ENCODE measurements at regions not wholly inside any gene's neighbourhood (a gene's known extent, or its start where the extent isn't known, plus 50 kb on each side); places are given as distances from the start of the nearest gene placed in this dataset.

GRCh38 chr1:83086346-83086745 lies 912.6 kb downstream of the TTLL7 start:
- no peak overlapping the region for H3K27ac ChIP-seq
- no peaks in the 10 kb centered on the region for H3K9me3 ChIP-seq
- H3K36me3 ChIP-seq = no peaks in the 10 kb centered on the region
- TF ChIP-seq POLR2A (IDR thresholded peaks at IDR 0.05) (no peak), CTCF (IDR thresholded peaks at IDR 0.05) (no peak)
- no peaks in the 10 kb centered on the region for H3K4me1 ChIP-seq
- no peak overlapping the region for H3K4me3 ChIP-seq
- intact Hi-C loops (cut with DNase I; ENCODE audit: low total_unique reads) = no loop called here
- H3K27me3 ChIP-seq = no peaks in the 10 kb centered on the region
- DNase-seq = no peak

GRCh38 chr1:83083589-83084224 lies 915.2 kb downstream of the TTLL7 start:
- TF ChIP-seq POLR2A (IDR thresholded peaks at IDR 0.05) = no peak
- no peak for TF ChIP-seq CTCF (IDR thresholded peaks at IDR 0.05)
- no peak for DNase-seq
- H3K4me3 ChIP-seq = no peak overlapping the region
- intact Hi-C loops (cut with DNase I; ENCODE audit: low total_unique reads) = no loop called here
- no peaks in the 10 kb centered on the region for H3K4me1 ChIP-seq
- no peaks in the 10 kb centered on the region for H3K27me3 ChIP-seq
- no peak overlapping the region for H3K27ac ChIP-seq
- H3K9me3 ChIP-seq = no peaks in the 10 kb centered on the region
- no peaks in the 10 kb centered on the region for H3K36me3 ChIP-seq

- DNase-seq = no peak
- H3K27me3 ChIP-seq = no peaks in the 10 kb centered on the region
- intact Hi-C loops (cut with DNase I; ENCODE audit: low total_unique reads) = no loop called here
- TF ChIP-seq CTCF (IDR thresholded peaks at IDR 0.05) (no peak), POLR2A (IDR thresholded peaks at IDR 0.05) (no peak)
- no peak overlapping the region for H3K27ac ChIP-seq
- H3K4me3 ChIP-seq = no peak overlapping the region
- H3K9me3 ChIP-seq = no peaks in the 10 kb centered on the region
- no peaks in the 10 kb centered on the region for H3K36me3 ChIP-seq
- no peaks in the 10 kb centered on the region for H3K4me1 ChIP-seq
These were observed 921.5 kb downstream of the TTLL7 start for GRCh38 chr1:83077411-83077810.

- H3K4me3 ChIP-seq = no peak overlapping the region
- H3K4me1 ChIP-seq = no peaks in the 10 kb centered on the region
- H3K27ac ChIP-seq = no peak overlapping the region
- TF ChIP-seq CTCF (IDR thresholded peaks at IDR 0.05) (no peak), POLR2A (IDR thresholded peaks at IDR 0.05) (no peak)
- intact Hi-C loops (cut with DNase I; ENCODE audit: low total_unique reads) = no loop called here
- H3K36me3 ChIP-seq = no peaks in the 10 kb centered on the region
- no peaks in the 10 kb centered on the region for H3K27me3 ChIP-seq
- no peaks in the 10 kb centered on the region for H3K9me3 ChIP-seq
- no peak for DNase-seq
These were observed 923.8 kb downstream of the TTLL7 start for GRCh38 chr1:83075107-83075506.

- Histone ChIP-seq H3K36me3 (no peaks in the 10 kb centered on the region), H3K9me3 (no peaks in the 10 kb centered on the region), H3K27me3 (no peaks in the 10 kb centered on the region), H3K4me3 (no peak overlapping the region), H3K4me1 (no peaks in the 10 kb centered on the region), H3K27ac (no peak overlapping the region)
- intact Hi-C loops (cut with DNase I; ENCODE audit: low total_unique reads) = no loop called here
- DNase-seq = no peak
- no peak for TF ChIP-seq CTCF (IDR thresholded peaks at IDR 0.05)
- no peak for TF ChIP-seq POLR2A (IDR thresholded peaks at IDR 0.05)
These were observed 931.0 kb downstream of the TTLL7 start for GRCh38 chr1:83067954-83068353.

All from uterus (tissue), 3 donors.